HUES64 (cell line): ENCODE measurements at regions not wholly inside any gene's neighbourhood (a gene's known extent, or its start where the extent isn't known, plus 50 kb on each side); places are given as distances from the start of the nearest gene placed in this dataset.

Experiments
- H3K27ac ChIP-seq: 2 replicates; pipeline ENCODE4 v1.7.0; 2013; ENCODE audit warnings: low read depth, low read length, inconsistent platforms
- H3K27me3 ChIP-seq: 2 replicates; pipeline ENCODE4 v1.6.1; 2013; ENCODE audit warnings: mild to moderate bottlenecking, low read length; ENCODE audit not compliant: insufficient read depth
- H3K36me3 ChIP-seq: 2 replicates; pipeline ENCODE4 v1.6.1; 2013; ENCODE audit warnings: mild to moderate bottlenecking, low read length; ENCODE audit not compliant: insufficient read depth
- H3K4me1 ChIP-seq: 2 replicates; pipeline ENCODE4 v1.6.1; 2013; ENCODE audit warnings: mild to moderate bottlenecking, low read length, moderate library complexity; ENCODE audit not compliant: insufficient read depth
- H3K4me3 ChIP-seq: 2 replicates; pipeline ENCODE4 v1.5.1; 2013; ENCODE audit warnings: mild to moderate bottlenecking, low read length, moderate library complexity
- H3K9ac ChIP-seq: 2 replicates; pipeline ENCODE4 v1.6.1; 2013; ENCODE audit warnings: mild to moderate bottlenecking, low read depth, low read length
- H3K9me3 ChIP-seq: 2 replicates; pipeline ENCODE4 v1.6.1; 2013; ENCODE audit warnings: low read depth, low read length; ENCODE audit not compliant: insufficient read depth
- WGBS: fragments of 150-250, 120-280 bp; methylation state at CpG from one replicate; pipeline ENCODE4 v1.1.7; 2013; ENCODE audit warnings: missing lambda C conversion rate; 5-methylcytosine and 5-hydroxymethylcytosine counted together

DNA sequence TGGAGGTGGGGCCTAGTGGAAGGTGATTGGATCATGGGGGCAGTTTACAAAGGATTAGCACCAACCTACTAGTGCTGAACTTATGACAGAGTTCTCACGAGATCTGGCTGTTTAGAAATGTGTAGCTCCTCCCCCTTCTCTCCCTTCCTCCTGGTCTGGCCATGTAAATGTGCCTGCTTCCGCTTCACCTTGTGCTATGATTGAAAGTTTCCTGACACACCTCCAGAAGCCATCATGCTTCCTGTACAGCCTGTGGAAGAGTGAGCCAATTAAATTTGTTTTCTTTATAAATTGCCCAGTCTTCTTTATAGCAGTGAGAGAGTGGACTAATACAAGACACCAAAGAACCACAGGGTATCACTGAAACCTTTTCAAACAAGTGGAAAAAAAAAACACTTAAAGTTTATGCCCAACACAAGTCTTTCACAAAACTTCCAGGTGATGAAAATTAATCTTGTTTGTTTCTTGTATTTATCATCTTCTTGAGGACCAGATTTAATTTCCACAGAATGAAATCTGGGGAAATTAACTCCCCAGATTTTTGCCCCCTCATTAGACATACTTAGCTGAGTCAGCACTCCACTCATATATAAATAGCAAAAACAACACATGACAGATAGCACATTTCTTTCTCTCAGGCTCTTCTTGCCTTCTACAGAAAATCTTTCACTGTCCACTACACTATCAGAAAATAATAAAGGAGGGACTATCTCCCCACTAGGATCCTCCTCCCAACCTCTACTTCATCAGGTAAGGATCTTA lies 847.2 kb downstream of the TUSC7 start:
- no peak overlapping the region for H3K9ac ChIP-seq
- no peak overlapping the region for H3K4me3 ChIP-seq
- no peak overlapping the region for H3K27ac ChIP-seq
- no peaks in the 10 kb centered on the region for H3K9me3 ChIP-seq
- no peaks in the 10 kb centered on the region for H3K27me3 ChIP-seq
- no peaks in the 10 kb centered on the region for H3K4me1 ChIP-seq
- 95% methylated on average over 2 of the region's 2 CpGs for WGBS
- H3K36me3 ChIP-seq = no peaks in the 10 kb centered on the region

DNA sequence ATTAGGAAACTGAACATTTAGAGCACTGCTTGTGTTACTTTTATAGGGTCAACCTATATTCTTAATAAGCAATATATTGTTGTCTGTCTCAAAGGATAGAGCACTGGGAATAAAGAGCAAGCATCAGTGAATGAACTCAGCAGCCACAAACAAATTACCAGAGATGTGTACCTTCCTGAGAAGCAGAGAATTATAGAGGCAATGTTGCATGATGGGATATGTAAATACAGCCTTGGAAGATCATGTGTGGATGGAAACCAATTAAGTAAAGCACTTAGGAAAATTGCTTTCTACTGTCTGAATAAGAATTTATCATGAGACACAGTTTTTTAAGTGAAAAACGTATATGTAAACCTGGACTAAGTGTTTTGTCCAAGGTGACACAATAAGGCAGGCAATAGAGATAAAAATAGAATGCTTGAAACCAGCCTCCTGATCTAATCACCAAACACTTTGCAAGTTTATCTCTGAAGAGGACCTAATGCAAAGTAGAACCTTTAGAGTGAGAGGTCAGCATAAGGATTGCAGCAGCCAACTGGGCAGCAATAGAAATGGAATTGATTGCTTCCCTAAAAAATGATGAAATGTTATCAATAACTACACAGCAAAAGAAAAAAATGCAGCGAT lies 848.0 kb downstream of the TUSC7 start:
- H3K9me3 ChIP-seq = no peaks in the 10 kb centered on the region
- no peaks in the 10 kb centered on the region for H3K36me3 ChIP-seq
- no peaks in the 10 kb centered on the region for H3K27me3 ChIP-seq
- no peak overlapping the region for H3K9ac ChIP-seq
- H3K27ac ChIP-seq = no peak overlapping the region
- H3K4me3 ChIP-seq = no peak overlapping the region
- WGBS = 80% methylated on average over 2 of the region's 2 CpGs
- no peaks in the 10 kb centered on the region for H3K4me1 ChIP-seq

DNA sequence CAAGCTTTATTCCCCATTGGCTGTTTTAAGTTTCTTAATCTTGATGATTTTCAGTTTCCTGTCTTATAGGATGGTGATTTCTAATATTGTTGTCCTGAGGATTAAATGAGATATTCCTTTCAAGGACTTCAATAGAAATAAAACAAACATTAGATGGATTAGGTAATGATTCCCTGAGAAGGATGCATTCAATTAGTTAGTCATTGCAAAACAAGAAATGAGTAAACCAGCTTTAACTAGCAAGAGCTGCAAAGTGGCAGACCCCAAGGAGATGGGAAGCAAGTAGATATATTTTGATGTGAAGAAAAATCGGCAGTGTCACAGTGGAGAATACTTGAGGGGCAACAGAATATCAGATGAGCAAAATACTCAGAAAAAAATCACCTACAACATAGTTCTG lies 849.1 kb downstream of the TUSC7 start:
- no peaks in the 10 kb centered on the region for H3K4me1 ChIP-seq

DNA sequence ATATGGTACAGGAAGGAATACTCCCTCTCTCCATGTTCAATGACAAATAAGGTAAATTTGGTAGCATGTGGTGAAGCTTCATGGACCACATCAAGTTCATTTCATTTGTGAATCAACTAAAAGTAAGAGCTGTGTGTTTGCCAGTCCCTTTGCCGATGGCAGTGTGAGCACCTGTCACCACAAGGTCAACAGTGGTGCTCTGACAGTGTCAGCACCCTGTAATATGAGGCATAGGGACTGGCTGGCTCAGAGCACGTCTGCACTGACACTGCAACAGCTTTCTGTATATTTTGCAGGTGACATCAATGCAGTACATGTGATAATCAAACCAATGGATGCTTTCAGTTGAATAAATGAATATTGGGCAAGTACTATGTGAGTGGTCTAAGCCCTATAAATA lies 852.4 kb downstream of the TUSC7 start:
- Histone ChIP-seq H3K9ac (no peak overlapping the region), H3K9me3 (no peaks in the 10 kb centered on the region)
- 91% methylated on average over 2 of the region's 2 CpGs for WGBS

More for the DNA sequence above, 849.1 kb downstream of the TUSC7 start:
- H3K27me3 ChIP-seq = no peaks in the 10 kb centered on the region
- WGBS = 90% methylated on average over 1 of the region's 1 CpG
- no peak overlapping the region for H3K9ac ChIP-seq
- no peaks in the 10 kb centered on the region for H3K36me3 ChIP-seq
- H3K4me3 ChIP-seq = no peak overlapping the region
- no peaks in the 10 kb centered on the region for H3K9me3 ChIP-seq
- H3K27ac ChIP-seq = no peak overlapping the region

DNA sequence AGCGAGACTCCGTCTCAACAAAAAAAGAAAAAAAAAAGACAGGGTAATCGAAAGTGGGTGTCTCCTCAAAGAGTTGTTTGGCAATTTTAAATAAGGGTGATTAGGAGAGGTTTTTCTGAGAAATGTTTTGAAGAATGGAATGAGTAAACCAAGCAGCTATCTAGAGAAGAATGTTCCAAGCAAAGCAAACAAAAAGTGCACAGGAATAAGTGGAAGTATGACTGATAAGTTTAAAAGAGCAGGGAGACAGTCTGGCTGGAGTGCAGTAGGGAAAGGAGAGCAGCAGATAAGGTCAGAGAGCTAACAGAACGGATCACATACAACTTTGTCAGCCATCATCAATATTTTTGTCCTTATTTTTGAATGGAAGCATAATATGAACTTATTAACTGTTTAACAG lies 853.5 kb downstream of the TUSC7 start:
- WGBS = 95% methylated on average over 3 of the region's 4 CpGs
- H3K27me3 ChIP-seq = no peaks in the 10 kb centered on the region
- H3K9ac ChIP-seq = no peak overlapping the region
- no peak overlapping the region for H3K27ac ChIP-seq
- H3K9me3 ChIP-seq = no peaks in the 10 kb centered on the region
- no peaks in the 10 kb centered on the region for H3K4me1 ChIP-seq
- no peak overlapping the region for H3K4me3 ChIP-seq
- H3K36me3 ChIP-seq = no peaks in the 10 kb centered on the region

More for the DNA sequence above, 852.4 kb downstream of the TUSC7 start:
- no peak overlapping the region for H3K27ac ChIP-seq
- no peaks in the 10 kb centered on the region for H3K36me3 ChIP-seq
- H3K4me1 ChIP-seq = no peaks in the 10 kb centered on the region
- no peaks in the 10 kb centered on the region for H3K27me3 ChIP-seq
- H3K4me3 ChIP-seq = no peak overlapping the region

DNA sequence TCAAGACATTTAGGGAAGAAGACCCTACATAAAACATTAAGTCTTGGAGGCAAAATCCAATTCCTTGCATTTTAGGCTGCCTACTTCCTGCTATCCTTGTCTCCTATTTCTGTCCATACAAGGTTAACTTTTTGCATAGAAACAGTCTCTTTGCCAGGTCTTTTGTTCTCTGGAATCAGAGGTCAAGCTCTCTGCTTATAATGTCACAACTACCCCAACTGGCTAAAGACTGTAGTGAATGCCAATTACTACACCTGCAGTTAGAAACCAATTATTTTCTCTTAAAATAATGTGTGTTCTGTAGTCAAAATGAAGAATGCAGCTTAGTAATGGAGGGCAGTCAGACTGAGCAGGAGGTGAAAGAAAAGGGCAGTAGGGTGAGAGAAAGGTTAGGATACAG lies 856.2 kb downstream of the TUSC7 start:
- Histone ChIP-seq H3K9me3 (no peaks in the 10 kb centered on the region), H3K36me3 (no peaks in the 10 kb centered on the region), H3K27ac (no peak overlapping the region), H3K4me1 (no peaks in the 10 kb centered on the region), H3K9ac (no peak overlapping the region), H3K4me3 (no peak overlapping the region), H3K27me3 (no peaks in the 10 kb centered on the region)

DNA sequence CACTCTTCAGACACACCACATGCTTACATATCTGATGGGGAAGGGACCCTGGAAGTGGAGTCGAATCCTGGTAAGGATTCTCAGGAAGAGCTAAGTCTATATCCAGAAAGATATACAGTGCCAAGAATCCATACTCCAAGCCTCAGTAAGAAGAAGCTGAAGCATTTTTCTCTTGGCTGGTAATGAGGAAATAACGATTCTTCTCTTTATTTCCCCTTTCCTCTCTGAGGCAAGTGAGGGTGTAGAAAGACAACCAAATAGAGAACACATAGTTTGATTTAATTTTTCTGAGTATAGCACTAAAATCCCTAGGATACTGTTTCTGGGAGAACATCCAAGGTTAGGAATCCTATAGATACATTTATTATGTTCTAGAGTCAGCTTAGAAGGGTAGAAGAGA lies 857.3 kb downstream of the TUSC7 start:
- H3K27me3 ChIP-seq = no peaks in the 10 kb centered on the region
- H3K36me3 ChIP-seq = no peaks in the 10 kb centered on the region
- no peaks in the 10 kb centered on the region for H3K9me3 ChIP-seq
- H3K27ac ChIP-seq = no peak overlapping the region
- no CpG with 5 or more reads among the region's 2 CpGs for WGBS
- H3K4me1 ChIP-seq = no peaks in the 10 kb centered on the region
- H3K9ac ChIP-seq = no peak overlapping the region
- H3K4me3 ChIP-seq = no peak overlapping the region

DNA sequence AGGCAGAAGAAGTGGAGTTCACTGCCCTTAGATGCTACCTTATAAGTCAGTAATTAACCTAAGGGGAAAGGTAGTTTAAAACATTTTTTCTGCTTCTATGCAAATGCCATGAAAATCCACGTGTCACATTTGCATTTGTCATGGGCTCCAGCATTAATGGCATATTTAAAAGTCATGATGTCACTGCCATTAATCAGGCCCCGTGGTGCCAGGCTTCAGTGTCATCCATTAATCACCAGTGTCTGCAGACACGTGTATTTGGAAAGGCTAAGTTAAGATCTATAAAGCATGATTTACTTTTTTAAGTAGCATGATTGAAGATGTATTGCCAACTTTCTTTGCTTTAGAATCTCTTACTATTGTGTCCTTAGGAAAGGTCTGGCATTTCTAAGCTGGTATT lies 857.8 kb downstream of the TUSC7 start:
- Histone ChIP-seq H3K9ac (no peak overlapping the region), H3K27ac (no peak overlapping the region), H3K9me3 (no peaks in the 10 kb centered on the region), H3K4me1 (no peaks in the 10 kb centered on the region), H3K36me3 (no peaks in the 10 kb centered on the region), H3K27me3 (no peaks in the 10 kb centered on the region), H3K4me3 (no peak overlapping the region)
- 83% methylated on average over 3 of the region's 3 CpGs for WGBS

DNA sequence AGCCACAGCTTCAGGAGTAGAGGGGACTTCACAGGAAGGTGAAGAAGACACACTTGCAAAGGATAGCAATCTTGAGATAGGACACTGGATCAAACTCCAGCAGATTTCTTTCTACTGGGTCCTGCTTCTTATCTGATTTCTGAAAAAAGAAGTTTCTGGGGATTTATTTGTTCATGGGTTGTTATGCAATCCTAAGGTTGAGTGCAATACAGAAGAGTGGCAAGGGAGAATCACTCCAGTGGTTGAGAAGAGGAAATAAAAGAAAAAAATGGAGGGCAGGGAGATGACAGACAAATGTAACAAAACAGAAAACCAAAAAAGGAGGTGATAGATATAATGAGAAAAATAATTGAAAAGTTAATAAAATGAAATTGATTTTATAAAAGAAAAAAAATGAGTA lies 858.3 kb downstream of the TUSC7 start:
- Histone ChIP-seq H3K9ac (no peak overlapping the region), H3K27ac (no peak overlapping the region), H3K27me3 (no peaks in the 10 kb centered on the region), H3K4me1 (no peaks in the 10 kb centered on the region), H3K4me3 (no peak overlapping the region), H3K36me3 (no peaks in the 10 kb centered on the region), H3K9me3 (no peaks in the 10 kb centered on the region)

DNA sequence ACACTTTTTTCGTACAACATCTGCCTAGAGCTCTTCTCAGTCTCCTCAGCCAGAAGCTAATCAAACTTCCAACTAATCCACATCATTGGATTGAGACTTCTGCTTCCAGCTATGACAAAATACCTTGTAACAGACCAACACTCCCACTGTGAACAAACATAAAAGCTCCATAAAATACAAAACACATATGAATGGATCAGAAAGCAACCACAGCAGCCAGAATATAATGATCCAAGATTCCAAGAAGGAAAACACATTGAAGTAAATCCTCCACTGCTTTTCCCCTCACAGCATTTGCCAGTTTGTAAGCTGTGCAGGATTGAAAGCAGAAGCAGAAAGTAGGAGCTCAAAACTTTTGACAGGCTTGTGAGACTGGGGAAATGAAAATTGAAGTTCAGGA lies 863.2 kb downstream of the TUSC7 start:
- Histone ChIP-seq H3K36me3 (no peaks in the 10 kb centered on the region), H3K27ac (no peak overlapping the region), H3K9ac (no peak overlapping the region), H3K27me3 (no peaks in the 10 kb centered on the region), H3K9me3 (no peaks in the 10 kb centered on the region), H3K4me1 (no peaks in the 10 kb centered on the region), H3K4me3 (no peak overlapping the region)
- WGBS = 98% methylated on average over 1 of the region's 1 CpG

DNA sequence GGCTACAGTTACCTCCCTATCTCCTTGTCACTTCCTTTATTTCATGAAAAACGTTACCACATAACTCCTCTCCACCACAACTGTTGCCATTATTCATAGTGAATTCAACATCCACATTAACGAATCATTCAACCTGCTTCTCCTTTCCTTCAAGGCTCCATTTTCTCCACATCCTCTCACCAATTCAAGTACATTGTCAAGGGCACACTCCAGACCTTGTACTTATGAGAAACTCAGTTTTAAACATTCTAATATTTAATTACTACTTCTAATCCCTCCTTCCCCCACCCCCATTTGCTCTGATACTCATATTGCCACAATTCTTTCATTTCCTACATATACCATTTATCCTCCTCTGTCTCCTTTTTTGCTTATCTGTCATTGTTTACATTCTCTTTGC lies 871.2 kb downstream of the TUSC7 start:
- Histone ChIP-seq H3K4me3 (no peak overlapping the region), H3K36me3 (no peaks in the 10 kb centered on the region), H3K27me3 (no peaks in the 10 kb centered on the region), H3K27ac (no peak overlapping the region), H3K4me1 (no peaks in the 10 kb centered on the region), H3K9me3 (no peaks in the 10 kb centered on the region), H3K9ac (no peak overlapping the region)
- WGBS = 90% methylated on average over 2 of the region's 2 CpGs

DNA sequence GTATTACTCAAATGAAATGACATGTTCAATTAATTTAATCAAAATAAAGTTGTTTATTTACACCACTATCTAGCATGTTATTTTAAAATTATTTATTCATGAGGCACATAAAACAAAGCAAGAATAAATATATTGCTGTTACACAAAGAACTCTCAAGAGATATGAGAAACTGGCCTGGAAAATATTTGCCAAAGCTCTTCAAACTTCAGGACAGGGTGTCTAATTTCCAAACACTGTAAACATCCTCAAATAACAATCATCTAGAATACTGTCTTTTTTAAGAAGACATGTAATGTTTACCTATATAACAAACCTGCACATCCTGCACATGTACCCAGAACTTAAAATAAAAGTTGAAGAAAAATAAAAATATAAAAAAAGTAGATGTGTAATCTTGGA lies 876.6 kb downstream of the TUSC7 start:
- H3K36me3 ChIP-seq = no peaks in the 10 kb centered on the region
- H3K27ac ChIP-seq = no peak overlapping the region
- H3K9me3 ChIP-seq = no peaks in the 10 kb centered on the region
- no peak overlapping the region for H3K9ac ChIP-seq
- peaks cover 27% of the 10 kb centered on the region for H3K4me1 ChIP-seq
- H3K27me3 ChIP-seq = no peaks in the 10 kb centered on the region
- no peak overlapping the region for H3K4me3 ChIP-seq
